Loucy (cell line): ENCODE measurements at regions not wholly inside any gene's neighbourhood (a gene's known extent, or its start where the extent isn't known, plus 50 kb on each side); places are given as distances from the start of the nearest gene placed in this dataset.

Source experiments
- H2AFZ ChIP-seq: fragments of 200-600 bp; sonication (generic); 2 replicates; pipeline ENCODE4 v1.6.0; 2016; ENCODE audit warnings: antibody characterized with exemption, mild to moderate bottlenecking, low read length, moderate library complexity
- H3F3A ChIP-seq: fragments of 200-600 bp; 2 replicates; pipeline ENCODE4 v1.6.0; 2016; ENCODE audit warnings: antibody characterized with exemption, low read depth, mild to moderate bottlenecking
- H3K27me3 ChIP-seq: fragments of 200-600 bp; sonication (generic); 2 replicates; pipeline ENCODE4 v1.6.1; 2014; ENCODE audit warnings: low read length, mild to moderate bottlenecking; ENCODE audit not compliant: insufficient read depth, poor library complexity, severe bottlenecking
- H3K36me3 ChIP-seq: fragments of 200-600 bp; sonication (generic); 2 replicates; pipeline ENCODE4 v1.6.1; 2016; ENCODE audit warnings: low read length; ENCODE audit not compliant: insufficient read depth
- H3K4me1 ChIP-seq: fragments of 200-600 bp; sonication (generic); 2 replicates; pipeline ENCODE4 v1.5.1; 2014; ENCODE audit warnings: low read length, mild to moderate bottlenecking; ENCODE audit not compliant: insufficient read depth, poor library complexity, severe bottlenecking
- H3K4me2 ChIP-seq: fragments of 200-600 bp; sonication (generic); 2 replicates; pipeline ENCODE4 v1.6.0; 2014; ENCODE audit warnings: antibody characterized with exemption, low read length, low read depth, mild to moderate bottlenecking; ENCODE audit not compliant: poor library complexity, severe bottlenecking
- H3K4me3 ChIP-seq: fragments of 200-600 bp; sonication (generic); 2 replicates; pipeline ENCODE4 v1.5.1; 2014; ENCODE audit warnings: low read length, mild to moderate bottlenecking, mixed read lengths; ENCODE audit not compliant: poor library complexity, severe bottlenecking
- H3K79me2 ChIP-seq: fragments of 200-600 bp; sonication (generic); 2 replicates; pipeline ENCODE4 v1.6.1; 2014; ENCODE audit warnings: low read length; ENCODE audit not compliant: insufficient read depth
- H3K9ac ChIP-seq: fragments of 200-600 bp; sonication (generic); 2 replicates; pipeline ENCODE4 v1.6.0; 2014; ENCODE audit warnings: mild to moderate bottlenecking, low read depth, low read length, moderate library complexity; ENCODE audit not compliant: poor library complexity, severe bottlenecking
- H3K9me2 ChIP-seq: fragments of 200-600 bp; sonication (generic); replicated peaks from 2 replicates; pipeline ENCODE4 v1.6.1; 2016; ENCODE audit warnings: low read depth, low read length, mixed read lengths
- H3K9me3 ChIP-seq: fragments of 200-600 bp; sonication (generic); 2 replicates; pipeline ENCODE4 v1.6.1; 2014; ENCODE audit warnings: mild to moderate bottlenecking, antibody characterized with exemption, low read length, low read depth; ENCODE audit not compliant: insufficient read depth
- H4K20me1 ChIP-seq: fragments of 200-600 bp; sonication (generic); 2 replicates; pipeline ENCODE4 v1.6.0; 2014; ENCODE audit warnings: antibody characterized with exemption, low read length, mild to moderate bottlenecking; ENCODE audit not compliant: insufficient read depth, poor library complexity, severe bottlenecking
- EZH2phosphoT487 ChIP-seq: fragments of 200-600 bp; IDR thresholded peaks from 2 replicates; pipeline ENCODE4 v1.6.1; 2018; ENCODE audit warnings: antibody characterized with exemption, mild to moderate bottlenecking, moderate library complexity, borderline replicate concordance
- TF ChIP-seq, protein P1 (sequence below): fragments of 200-600 bp; sonication (generic); conservative IDR thresholded peaks from 2 replicates; pipeline ENCODE4 v1.5.1; 2014; ENCODE audit warnings: mild to moderate bottlenecking, antibody characterized with exemption, low read length

DNA sequence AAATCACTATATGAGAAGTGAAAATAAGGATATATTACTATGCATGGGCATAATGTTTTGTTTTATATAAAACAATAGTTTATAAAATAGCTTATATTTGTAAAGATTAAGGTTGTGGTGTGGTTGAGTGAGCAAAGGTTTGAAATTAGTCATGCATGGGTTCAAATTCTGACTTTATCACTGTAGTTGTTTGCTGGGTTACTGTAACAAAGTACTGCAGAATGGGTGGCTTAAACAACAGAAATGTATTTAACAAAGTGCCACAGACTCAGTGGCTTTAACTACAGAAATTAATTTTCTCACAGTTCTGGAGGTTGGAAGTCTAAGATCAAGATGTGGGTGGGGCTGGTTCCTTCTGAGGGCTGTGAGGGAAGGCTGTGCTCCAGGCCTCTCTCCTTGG lies 184.8 kb upstream of the THRB start:
- no peaks in the 10 kb centered on the region for H3K9me2 ChIP-seq
- H3K79me2 ChIP-seq, result no peaks in the 10 kb centered on the region
- H3K4me3 ChIP-seq, result no peak overlapping the region
- H3K4me1 ChIP-seq, result peaks cover 6% of the 10 kb centered on the region
- H3K4me2 ChIP-seq, result no peak overlapping the region
- H3K27me3 ChIP-seq, result peaks cover 41% of the 10 kb centered on the region
- H4K20me1 ChIP-seq, result no peaks in the 10 kb centered on the region
- TF ChIP-seq EZH2phosphoT487, result no peak
- TF ChIP-seq, protein P1, sequence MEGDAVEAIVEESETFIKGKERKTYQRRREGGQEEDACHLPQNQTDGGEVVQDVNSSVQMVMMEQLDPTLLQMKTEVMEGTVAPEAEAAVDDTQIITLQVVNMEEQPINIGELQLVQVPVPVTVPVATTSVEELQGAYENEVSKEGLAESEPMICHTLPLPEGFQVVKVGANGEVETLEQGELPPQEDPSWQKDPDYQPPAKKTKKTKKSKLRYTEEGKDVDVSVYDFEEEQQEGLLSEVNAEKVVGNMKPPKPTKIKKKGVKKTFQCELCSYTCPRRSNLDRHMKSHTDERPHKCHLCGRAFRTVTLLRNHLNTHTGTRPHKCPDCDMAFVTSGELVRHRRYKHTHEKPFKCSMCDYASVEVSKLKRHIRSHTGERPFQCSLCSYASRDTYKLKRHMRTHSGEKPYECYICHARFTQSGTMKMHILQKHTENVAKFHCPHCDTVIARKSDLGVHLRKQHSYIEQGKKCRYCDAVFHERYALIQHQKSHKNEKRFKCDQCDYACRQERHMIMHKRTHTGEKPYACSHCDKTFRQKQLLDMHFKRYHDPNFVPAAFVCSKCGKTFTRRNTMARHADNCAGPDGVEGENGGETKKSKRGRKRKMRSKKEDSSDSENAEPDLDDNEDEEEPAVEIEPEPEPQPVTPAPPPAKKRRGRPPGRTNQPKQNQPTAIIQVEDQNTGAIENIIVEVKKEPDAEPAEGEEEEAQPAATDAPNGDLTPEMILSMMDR, result no peak
- no peaks in the 10 kb centered on the region for H3K36me3 ChIP-seq
- no peaks in the 10 kb centered on the region for H3F3A ChIP-seq
- no peak overlapping the region for H3K9ac ChIP-seq
- no peak overlapping the region for H2AFZ ChIP-seq
- no peaks in the 10 kb centered on the region for H3K9me3 ChIP-seq

DNA sequence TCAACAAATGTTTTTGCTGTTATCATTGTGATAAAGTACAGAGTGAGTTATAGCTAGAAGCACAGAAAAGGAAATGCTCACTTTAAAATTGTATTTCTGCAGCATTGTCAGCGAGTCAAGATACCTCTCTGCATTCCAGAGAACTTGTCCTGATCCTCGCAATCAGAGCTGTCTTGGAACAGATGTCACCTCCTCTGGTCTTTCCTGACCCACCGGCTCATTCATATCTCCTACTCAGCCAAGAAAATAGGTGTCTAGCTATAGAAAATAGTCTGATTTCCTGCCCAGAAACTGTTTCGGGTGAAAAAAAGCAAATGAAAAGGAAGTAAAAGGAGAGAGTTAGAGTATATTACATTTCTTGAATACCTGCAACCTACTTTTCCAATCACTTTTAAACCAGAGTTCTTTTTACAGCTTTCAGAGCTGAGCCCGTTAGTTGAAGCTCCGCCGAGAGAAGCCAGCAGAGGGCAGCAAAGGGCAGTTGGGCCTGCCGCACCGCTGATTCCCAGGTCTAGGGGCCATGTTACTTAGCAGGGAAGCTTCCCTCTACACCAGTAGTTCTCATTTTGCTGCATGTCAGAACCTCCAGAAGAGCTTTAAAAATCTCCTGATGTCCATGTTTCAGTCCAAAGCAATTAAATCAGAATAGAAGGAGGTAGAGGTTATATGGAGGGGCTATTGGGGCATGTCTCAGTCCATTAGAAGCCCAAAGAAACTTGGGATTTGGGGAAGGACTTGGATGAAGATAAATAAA lies 185.7 kb upstream of the THRB start:
- Histone ChIP-seq H3K27me3 (peaks cover 38% of the 10 kb centered on the region), H2AFZ (no peak overlapping the region), H3K9me2 (no peaks in the 10 kb centered on the region), H3K4me3 (no peak overlapping the region), H3F3A (no peaks in the 10 kb centered on the region), H3K79me2 (no peaks in the 10 kb centered on the region), H3K4me2 (no peak overlapping the region), H3K36me3 (no peaks in the 10 kb centered on the region), H3K9me3 (no peaks in the 10 kb centered on the region), H3K4me1 (peaks cover 6% of the 10 kb centered on the region), H4K20me1 (no peaks in the 10 kb centered on the region), H3K9ac (no peak overlapping the region)
- TF ChIP-seq, protein P1, result peak; percentile 93
- no peak for TF ChIP-seq EZH2phosphoT487

DNA sequence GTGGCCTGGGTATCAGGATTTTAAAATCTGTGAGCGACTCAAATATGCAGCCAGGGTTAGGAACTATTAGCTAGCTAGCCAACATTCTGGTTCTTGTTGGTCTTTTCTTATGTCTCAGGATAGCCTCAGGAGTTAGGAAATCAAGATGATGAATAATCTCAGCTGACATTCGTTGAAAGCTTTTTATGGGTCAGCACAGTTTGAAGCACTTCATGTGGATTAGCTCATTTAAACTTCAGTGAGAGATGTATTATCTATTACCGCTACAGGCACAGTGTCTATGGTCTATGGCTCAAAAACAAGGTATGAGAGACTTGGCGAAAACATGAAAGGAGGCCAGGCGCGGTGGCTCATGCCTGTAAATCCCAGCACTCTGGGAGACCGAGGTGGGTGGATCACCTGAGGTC lies 187.5 kb upstream of the THRB start:
- Histone ChIP-seq H3K4me1 (peaks cover 6% of the 10 kb centered on the region), H3K9me3 (no peaks in the 10 kb centered on the region), H3K4me3 (no peak overlapping the region), H3K27me3 (peaks cover 20% of the 10 kb centered on the region), H3K9ac (no peak overlapping the region), H3K36me3 (no peaks in the 10 kb centered on the region), H3K4me2 (no peak overlapping the region), H2AFZ (no peak overlapping the region), H4K20me1 (no peaks in the 10 kb centered on the region), H3K79me2 (no peaks in the 10 kb centered on the region), H3F3A (no peaks in the 10 kb centered on the region), H3K9me2 (no peaks in the 10 kb centered on the region)
- TF ChIP-seq, protein P1, result no peak
- TF ChIP-seq EZH2phosphoT487, result no peak
